ENCODE measurements at regions not wholly inside any gene's neighbourhood (a gene's known extent, or its start where the extent isn't known, plus 50 kb on each side); places are given as distances from the start of the nearest gene placed in this dataset.

GRCh38 chr3:99087277-99087676, 185.8 kb upstream of the DCBLD2 start:
- DNase-seq, result no peak

DNA sequence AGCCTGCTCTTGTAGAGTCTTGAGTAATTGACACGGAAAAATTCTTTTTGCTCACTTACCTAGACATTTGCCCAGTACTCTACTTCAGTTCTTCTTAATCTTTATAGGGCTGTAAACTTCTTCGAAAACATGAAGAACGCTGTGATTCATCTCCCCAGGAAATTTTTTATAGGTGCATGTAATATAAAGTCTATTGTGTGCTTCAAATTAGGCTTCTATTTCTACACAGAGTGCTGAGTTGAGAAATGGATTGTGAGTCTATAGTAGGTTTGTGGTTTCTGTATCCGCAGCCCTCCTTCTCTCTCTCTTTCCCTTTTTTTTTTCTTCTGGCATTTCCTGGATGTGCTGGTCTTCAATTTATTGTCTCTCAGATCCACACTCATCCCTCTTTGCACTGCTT, 183.3 kb upstream of the DCBLD2 start:
- no peak for DNase-seq

DNA sequence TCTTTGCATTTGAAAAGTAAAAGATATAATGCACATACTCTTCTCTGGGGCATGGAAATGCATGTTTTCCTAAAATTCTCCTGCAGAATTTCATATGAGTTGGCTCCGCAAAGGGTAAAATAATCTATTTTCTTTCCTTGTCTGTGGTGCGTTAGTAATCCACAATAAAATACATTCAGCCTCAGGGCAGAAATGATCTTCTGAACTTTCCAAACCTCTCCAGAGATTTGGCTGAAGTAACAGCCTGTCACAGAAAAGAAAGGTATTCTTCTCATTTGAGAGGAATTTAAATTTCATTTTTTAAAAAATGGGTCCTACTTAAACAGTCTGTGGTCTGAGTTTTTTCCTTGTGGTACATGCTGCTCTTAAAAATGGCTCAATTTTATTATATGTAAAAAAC, 182.7 kb upstream of the DCBLD2 start:
- no peak for DNase-seq

GRCh38 chr3:99071096-99071495, 169.6 kb upstream of the DCBLD2 start:
- DNase-seq, result no peak

- DNase-seq, result no peak
Observed at GRCh38 chr3:99069973-99070372, 168.5 kb upstream of the DCBLD2 start.

- DNase-seq, result no peak
Observed at GRCh38 chr3:99066863-99067262, 165.4 kb upstream of the DCBLD2 start.

DNA sequence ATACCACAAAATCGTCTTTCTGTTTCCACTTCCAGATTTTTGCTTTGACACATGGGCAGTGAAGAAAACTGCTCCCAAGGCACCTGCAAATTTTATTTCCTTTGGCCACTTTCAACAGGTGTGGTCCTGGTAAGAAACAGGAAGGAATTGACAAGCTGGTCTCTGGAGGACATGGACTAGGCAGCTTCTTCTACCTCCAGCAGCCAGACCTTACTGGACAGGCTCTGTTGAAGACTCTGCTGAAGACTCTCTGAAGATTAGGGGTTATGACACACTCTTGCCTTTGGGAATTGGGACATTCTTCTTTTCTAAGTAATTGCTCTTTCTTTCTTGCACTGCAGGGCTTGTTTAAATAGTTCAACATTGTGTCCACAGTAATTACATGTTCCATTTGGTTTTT, 147.7 kb upstream of the DCBLD2 start:
- DNase-seq, result no peak

GRCh38 chr3:99041747-99042146, 140.3 kb upstream of the DCBLD2 start:
- no peak for DNase-seq

- DNase-seq, result no peak
Observed at GRCh38 chr3:99031778-99032177, 130.3 kb upstream of the DCBLD2 start.

DNA sequence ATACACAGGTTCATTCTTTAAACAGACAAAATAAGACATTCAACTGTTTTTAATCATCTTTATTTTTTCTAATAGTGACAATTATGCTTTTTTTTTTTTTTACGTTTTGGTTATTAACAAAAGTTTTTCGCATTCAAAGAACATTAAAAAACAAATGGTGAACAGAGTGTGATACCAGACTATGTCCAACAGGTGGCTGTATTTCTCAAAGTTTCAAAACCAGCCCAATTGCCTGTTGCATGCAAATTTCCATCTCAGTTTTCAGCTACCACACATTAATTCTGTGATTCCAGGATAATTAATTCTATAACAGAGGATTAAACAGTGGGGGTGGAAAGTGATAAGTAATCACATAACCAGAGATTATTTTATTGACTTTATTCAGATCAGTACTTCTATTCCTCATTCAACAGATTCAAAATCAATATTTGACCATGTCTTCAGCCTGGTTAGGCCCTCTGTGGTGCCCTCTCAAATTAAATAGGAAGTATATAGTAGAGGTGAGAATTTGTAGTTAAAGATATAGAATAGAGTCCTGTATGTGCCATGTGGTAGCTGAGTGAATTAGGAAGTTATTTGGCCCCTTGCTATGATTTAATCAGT, 122.2 kb upstream of the DCBLD2 start:
- DNase-seq, result peak in 1 of 2 donors; percentile 40

DNA sequence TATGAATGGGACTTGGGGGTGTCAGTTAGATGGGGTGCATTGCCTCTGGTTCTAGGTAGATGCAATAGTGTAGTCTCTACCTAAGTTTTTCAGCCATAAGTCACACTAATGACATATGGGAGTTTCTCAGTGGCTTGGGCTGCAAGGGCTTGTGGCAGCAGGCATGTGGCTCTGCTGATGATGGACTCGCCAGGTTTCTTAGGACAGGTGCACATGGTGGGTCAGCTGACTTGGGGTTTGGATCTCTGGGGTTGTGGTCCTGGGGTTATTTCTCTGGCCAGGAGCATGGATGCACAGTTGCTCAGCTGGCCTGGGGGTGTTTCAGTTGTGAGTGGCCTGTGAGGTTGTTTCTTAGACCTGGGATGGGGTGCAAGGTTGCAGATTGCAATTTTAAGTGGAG, 120.0 kb upstream of the DCBLD2 start:
- DNase-seq, result no peak

GRCh38 chr3:99016452-99016851, 115.0 kb upstream of the DCBLD2 start:
- no peak for DNase-seq

DNA sequence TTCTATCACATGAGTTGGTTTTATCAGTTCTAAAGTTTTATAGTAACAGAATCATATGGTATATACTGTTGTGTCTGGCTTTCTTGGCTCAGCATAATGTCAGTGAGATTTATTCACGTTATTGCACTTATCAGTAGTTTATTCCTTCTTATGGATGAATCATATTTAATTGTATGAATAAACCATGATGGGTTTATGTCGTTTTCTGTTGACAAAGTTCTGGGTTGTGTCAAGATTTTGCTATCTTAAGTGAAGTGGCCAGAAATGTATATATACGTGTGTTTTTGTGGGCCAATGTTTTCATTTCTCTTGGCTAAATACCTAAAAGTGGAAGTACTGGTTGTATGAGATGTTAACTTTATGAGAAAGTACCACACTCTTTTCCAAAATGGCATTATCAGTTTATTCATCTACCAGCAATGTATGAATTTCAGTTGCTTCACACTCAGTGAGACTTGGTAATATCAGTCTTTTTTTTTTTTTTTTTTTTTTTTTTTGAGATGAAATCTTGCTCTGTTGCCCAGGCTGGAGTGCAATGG, 112.4 kb upstream of the DCBLD2 start:
- no peak for DNase-seq

- no peak for DNase-seq
Observed at GRCh38 chr3:99013077-99013476, 111.6 kb upstream of the DCBLD2 start.

DNA sequence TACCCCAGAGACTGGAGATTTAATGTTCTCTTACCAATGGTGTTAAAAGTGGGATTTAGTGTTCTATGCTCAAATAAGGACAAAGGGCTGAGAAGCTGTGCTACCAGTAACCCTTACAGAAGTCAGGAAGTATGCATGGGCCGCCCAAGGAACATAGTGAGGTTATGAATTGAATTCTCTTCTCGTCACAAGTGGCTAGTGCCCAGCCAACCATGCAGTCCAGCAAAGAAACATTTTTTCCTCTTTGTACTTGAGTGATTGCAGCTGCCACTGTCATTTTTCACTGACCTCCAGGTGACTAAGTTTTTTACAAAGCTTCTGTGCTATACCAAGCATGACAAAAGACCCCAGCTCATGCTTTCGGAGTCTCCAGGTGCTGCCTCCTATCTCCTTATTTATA, 110.6 kb upstream of the DCBLD2 start:
- no peak for DNase-seq

- DNase-seq, result no peak
Observed at GRCh38 chr3:99009851-99010250, 108.4 kb upstream of the DCBLD2 start.

DNA sequence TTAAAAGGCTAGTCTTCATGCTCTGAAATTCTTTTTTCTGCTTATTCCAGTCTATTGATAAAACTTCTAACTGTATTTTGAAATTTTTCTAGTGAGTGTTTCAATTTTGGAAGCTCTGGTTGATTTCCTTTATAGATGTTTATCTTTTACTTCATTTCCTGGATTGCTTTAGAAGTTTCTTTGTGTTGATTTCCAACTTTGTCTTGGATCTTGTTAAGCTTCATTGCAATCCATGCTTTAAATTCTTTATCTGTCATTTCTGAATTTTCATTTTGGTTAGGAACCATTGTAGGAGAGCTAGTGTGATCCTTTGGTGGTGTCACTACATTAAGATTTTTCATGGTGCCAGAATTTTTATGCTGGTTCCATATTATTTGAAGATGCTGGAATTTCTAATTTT, 105.2 kb upstream of the DCBLD2 start:
- DNase-seq, result no peak

- no peak for DNase-seq
Observed at GRCh38 chr3:98999675-99000074, 98.2 kb upstream of the DCBLD2 start.

- DNase-seq, result peak in 1 of 2 donors; percentile 56
Observed at GRCh38 chr3:98994128-98994762, 92.8 kb upstream of the DCBLD2 start.

GRCh38 chr3:98991393-98991792, 89.9 kb upstream of the DCBLD2 start:
- no peak for DNase-seq

DNA sequence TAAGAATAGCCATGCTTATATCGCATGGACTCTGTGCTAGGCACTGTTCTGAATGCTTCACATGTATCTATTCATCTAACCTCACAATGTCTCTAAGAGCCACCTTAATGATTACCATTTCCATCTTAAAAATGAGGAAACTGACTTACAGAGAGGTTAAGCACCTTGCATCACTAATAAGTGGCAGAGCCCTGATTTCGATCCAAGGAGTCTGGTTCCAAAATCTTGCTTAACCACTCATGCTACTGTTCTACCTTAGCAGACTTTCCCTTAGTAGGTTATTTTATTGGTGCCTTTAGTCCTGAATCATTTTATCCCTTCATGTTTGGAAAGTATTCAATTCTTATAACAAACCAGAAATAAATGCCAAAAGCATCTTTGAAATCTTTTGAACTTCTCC, 89.2 kb upstream of the DCBLD2 start:
- DNase-seq, result no peak

DNA sequence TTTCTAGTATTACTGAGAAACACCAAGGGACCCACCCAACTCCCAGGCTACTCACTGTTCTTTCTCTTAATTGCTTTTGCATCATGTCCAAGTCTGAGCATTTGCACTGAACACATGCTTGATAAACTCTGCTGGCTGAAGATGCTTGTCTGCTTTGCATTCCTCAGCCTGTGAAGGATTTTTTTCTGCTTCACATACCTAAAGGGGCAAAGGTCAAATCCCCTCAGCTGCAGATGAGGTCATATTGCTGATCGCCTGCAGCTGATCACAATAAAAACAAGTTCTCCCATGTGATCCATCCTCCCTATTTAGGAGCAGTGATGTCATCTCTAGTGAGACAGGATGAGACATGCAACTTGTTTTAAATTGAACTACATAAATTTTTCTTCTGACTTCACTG, 84.6 kb upstream of the DCBLD2 start:
- no peak for DNase-seq

GRCh38 chr3:98985431-98985830, 83.9 kb upstream of the DCBLD2 start:
- no peak for DNase-seq

DNA sequence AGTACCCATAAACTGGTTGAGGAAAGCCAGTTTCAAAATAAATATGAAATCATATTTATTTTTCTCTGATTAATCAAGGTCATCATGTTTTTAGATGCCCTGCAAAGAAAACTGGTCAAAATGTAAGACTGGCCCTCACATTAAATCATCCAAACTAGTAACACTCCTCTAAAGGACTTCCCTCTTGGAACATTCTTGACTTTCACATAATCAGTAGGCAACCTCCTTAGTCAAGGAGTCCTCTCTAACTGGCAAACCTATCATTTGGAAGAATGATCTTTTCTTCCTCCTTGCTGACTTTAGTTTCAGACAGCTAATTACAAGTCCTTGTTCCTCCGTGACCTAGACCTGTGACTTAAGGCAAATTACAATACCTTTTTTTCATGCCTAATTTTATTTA, 82.5 kb upstream of the DCBLD2 start:
- no peak for DNase-seq

GRCh38 chr3:98982351-98982750, 80.9 kb upstream of the DCBLD2 start:
- DNase-seq, result no peak
